MCF 10A (cell line): ENCODE measurements at regions not wholly inside any gene's neighbourhood (a gene's known extent, or its start where the extent isn't known, plus 50 kb on each side); places are given as distances from the start of the nearest gene placed in this dataset.

Source experiments
- BruUV-seq: library from RNA; stranded (reverse); fragments of 400-500 nt; replicated peaks from 2 replicates; lab custom pipeline; 2021; lab: Mats Ljungman, UMichigan
- CTCF ChIA-PET: fragments of 300-600 bp; sonication (Branson Sonifier 250); formaldehyde crosslinking; extraction: SDS; loops from one replicate; lab custom pipeline; 2021; ENCODE audit warnings: antibody characterized with exemption, inconsistent platforms; lab: Yijun Ruan, JAX
- POLR2A ChIA-PET: fragments of 300-600, 350-650 bp; sonication (Branson Sonifier 250); formaldehyde crosslinking; extraction: SDS; loops from one replicate; lab custom pipeline; 2020; ENCODE audit warnings: antibody characterized with exemption, inconsistent platforms; lab: Yijun Ruan, JAX
- DNase-seq: peaks from one replicate; pipeline ENCODE4 v3.0.0-alpha.2; 2018; ENCODE audit not compliant: unreplicated experiment
- H3K27ac Mint-ChIP-seq: one replicate; pipeline ENCODE4 v1.8.0; 2022; ENCODE audit warnings: mild to moderate bottlenecking, low read depth, mixed read lengths; ENCODE audit not compliant: unreplicated experiment
- H3K27me3 Mint-ChIP-seq: one replicate; pipeline ENCODE4 v1.8.0; 2022; ENCODE audit warnings: mixed read lengths; ENCODE audit not compliant: insufficient read depth, unreplicated experiment
- H3K36me3 Mint-ChIP-seq: one replicate; pipeline ENCODE4 v1.8.0; 2022; ENCODE audit warnings: mild to moderate bottlenecking, moderate library complexity, mixed read lengths; ENCODE audit not compliant: insufficient read depth, unreplicated experiment
- H3K4me1 Mint-ChIP-seq: one replicate; pipeline ENCODE4 v1.8.0; 2022; ENCODE audit warnings: mixed read lengths; ENCODE audit not compliant: insufficient read depth, unreplicated experiment
- H3K4me3 Mint-ChIP-seq: one replicate; pipeline ENCODE4 v1.8.0; 2022; ENCODE audit warnings: mild to moderate bottlenecking, moderate library complexity, mixed read lengths; ENCODE audit not compliant: unreplicated experiment
- H3K9me3 Mint-ChIP-seq: one replicate; pipeline ENCODE4 v1.8.0; 2022; ENCODE audit warnings: mixed read lengths; ENCODE audit not compliant: unreplicated experiment
- intact Hi-C: fragments of 100-400 bp; cut with micrococcal nuclease; formaldehyde crosslinking; loops from 2 replicates; pipeline ENCODE4 v1.14.1; 2022
- TF ChIP-seq, protein P1 (sequence below): fragments of 200-600 bp; IDR thresholded peaks from one replicate; pipeline ENCODE4 v1.8.0; 2022; ENCODE audit warnings: antibody characterized with exemption, mild to moderate bottlenecking; ENCODE audit not compliant: unreplicated experiment

DNA sequence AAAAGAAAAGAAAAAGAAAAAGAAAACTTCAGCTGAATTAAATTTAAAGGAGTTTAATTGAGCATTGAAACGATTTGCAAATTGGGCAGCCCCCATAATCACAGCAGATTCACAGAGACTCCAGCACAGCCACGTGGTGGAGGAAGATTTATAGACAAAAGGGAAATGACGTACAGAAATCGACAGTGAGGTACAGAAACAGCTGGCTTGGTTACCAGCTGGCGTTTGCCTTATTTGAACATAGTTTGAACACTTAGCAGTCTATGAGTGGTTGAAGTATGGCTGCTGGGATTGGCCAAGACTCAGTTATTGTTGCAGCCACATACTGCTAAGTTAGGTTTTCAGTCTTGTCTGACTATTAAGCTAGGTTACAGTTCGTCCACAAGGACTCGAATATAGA is 312.2 kb upstream of the SLC14A2 start:
- no peak overlapping the region for H3K4me3 Mint-ChIP-seq
- ChIA-PET POLR2A (no interaction called here), CTCF (interaction anchor here (1.2 to 2.0 kb wide), 2 partner anchors 10 to 14 kb away, joined by 3 to 5 read pairs; no protein-coding TSS in a partner anchor)
- H3K9me3 Mint-ChIP-seq: no peaks in the 10 kb centered on the region
- peaks cover 12% of the 10 kb centered on the region for H3K27me3 Mint-ChIP-seq
- no peaks in the 10 kb centered on the region for H3K4me1 Mint-ChIP-seq
- no peak overlapping the region for H3K27ac Mint-ChIP-seq
- intact Hi-C loops: no loop called here
- no TSS peak for BruUV-seq
- TF ChIP-seq, protein P1, sequence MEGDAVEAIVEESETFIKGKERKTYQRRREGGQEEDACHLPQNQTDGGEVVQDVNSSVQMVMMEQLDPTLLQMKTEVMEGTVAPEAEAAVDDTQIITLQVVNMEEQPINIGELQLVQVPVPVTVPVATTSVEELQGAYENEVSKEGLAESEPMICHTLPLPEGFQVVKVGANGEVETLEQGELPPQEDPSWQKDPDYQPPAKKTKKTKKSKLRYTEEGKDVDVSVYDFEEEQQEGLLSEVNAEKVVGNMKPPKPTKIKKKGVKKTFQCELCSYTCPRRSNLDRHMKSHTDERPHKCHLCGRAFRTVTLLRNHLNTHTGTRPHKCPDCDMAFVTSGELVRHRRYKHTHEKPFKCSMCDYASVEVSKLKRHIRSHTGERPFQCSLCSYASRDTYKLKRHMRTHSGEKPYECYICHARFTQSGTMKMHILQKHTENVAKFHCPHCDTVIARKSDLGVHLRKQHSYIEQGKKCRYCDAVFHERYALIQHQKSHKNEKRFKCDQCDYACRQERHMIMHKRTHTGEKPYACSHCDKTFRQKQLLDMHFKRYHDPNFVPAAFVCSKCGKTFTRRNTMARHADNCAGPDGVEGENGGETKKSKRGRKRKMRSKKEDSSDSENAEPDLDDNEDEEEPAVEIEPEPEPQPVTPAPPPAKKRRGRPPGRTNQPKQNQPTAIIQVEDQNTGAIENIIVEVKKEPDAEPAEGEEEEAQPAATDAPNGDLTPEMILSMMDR: no peak
- H3K36me3 Mint-ChIP-seq: no peaks in the 10 kb centered on the region
- no peak for DNase-seq

DNA sequence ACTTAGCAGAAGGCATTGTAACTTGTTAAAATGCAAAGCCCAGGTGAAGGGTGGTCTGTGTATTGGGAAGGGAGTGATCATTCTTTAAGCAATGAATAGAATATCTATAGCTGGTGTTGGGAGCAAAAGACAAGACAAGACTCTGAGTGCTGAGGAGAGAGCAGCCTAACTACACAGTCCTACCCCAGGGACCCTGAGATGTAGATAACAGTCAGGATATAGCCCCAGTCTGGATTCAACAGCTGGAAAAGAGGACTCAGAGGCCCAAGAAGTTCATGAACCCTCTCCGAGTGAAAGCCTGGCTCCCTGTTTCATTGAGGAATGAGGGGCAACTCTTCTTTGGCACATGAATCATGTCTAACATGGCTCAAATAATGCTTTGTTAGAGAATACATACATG is 310.7 kb upstream of the SLC14A2 start:
- H3K36me3 Mint-ChIP-seq: no peaks in the 10 kb centered on the region
- POLR2A ChIA-PET: no interaction called here
- no peak for DNase-seq
- TF ChIP-seq, protein P1: no peak
- no peak overlapping the region for H3K4me3 Mint-ChIP-seq
- BruUV-seq: no TSS peak
- H3K27me3 Mint-ChIP-seq: peaks cover 12% of the 10 kb centered on the region
- CTCF ChIA-PET: interaction anchor here (1.1 kb wide), 1 partner anchor 12 kb away, joined by 3 read pairs; no protein-coding TSS in a partner anchor
- no peak overlapping the region for H3K27ac Mint-ChIP-seq
- no peaks in the 10 kb centered on the region for H3K9me3 Mint-ChIP-seq
- intact Hi-C loops: no loop called here
- H3K4me1 Mint-ChIP-seq: no peaks in the 10 kb centered on the region

DNA sequence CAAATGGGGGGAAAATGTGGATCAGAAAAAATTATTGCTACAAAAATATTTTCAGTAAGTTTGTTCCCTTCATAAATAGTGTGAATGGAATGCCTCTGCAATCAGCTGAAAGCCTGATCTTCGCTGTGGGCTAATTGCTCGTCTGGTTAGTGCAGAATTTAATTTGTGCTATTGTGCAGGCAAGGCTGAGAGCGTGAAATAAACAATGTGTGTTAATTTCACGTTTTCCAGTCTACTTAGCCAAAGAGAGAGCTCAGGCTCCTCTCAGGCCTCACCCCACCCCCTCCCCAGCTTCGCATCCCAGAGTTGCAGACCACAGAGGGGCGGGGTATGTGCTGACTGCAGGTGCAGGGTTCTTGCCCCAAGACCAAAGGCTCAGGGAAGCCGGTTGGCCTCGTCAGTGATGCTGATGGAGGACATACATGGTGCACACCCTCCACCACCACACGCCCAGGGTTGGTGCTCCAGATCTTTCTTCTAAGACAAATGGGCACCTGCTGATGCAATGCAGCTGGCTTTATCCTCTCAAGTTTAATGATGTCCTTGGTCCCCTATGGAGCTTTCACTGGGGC is 302.6 kb upstream of the SLC14A2 start:
- no peaks in the 10 kb centered on the region for H3K9me3 Mint-ChIP-seq
- H3K27ac Mint-ChIP-seq: no peak overlapping the region
- intact Hi-C loops: no loop called here
- H3K4me3 Mint-ChIP-seq: no peak overlapping the region
- H3K36me3 Mint-ChIP-seq: no peaks in the 10 kb centered on the region
- TF ChIP-seq, protein P1: no peak
- BruUV-seq: no TSS peak
- DNase-seq: no peak
- H3K4me1 Mint-ChIP-seq: no peaks in the 10 kb centered on the region
- H3K27me3 Mint-ChIP-seq: peaks cover 22% of the 10 kb centered on the region
- ChIA-PET POLR2A (no interaction called here), CTCF (interaction anchor here (0.7 to 1.2 kb wide), 2 partner anchors 37 to 215 kb away, joined by 4 to 6 read pairs; no protein-coding TSS in a partner anchor)

DNA sequence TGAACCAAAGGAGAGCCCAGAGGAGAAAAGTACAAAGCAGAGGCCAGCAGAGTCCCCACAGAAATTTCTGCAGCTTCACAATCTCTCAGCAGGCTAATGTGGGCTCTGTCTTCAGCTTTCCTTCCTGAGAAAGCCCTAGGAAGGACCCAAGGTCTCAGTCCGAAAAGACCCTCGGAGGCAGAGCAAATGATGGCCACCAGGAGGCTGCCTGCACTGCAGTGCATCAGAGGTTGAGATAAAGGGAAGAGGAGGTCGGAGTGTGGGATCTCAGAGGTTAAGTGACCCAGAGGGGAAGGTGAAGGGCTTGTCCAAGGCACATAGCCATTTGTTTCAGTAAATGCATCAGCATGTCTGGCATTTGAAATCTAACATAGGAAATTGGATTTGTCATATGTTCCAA is 299.1 kb upstream of the SLC14A2 start:
- H3K27me3 Mint-ChIP-seq: peaks cover 32% of the 10 kb centered on the region
- TF ChIP-seq, protein P1: no peak
- DNase-seq: no peak
- H3K4me1 Mint-ChIP-seq: no peaks in the 10 kb centered on the region
- ChIA-PET POLR2A (no interaction called here), CTCF (interaction anchor here (0.6 to 2.2 kb wide), 3 partner anchors 11 to 1007 kb away, joined by 3 to 7 read pairs (median 3); no protein-coding TSS in a partner anchor)
- no peak overlapping the region for H3K27ac Mint-ChIP-seq
- H3K9me3 Mint-ChIP-seq: no peaks in the 10 kb centered on the region
- intact Hi-C loops: no loop called here
- no peak overlapping the region for H3K4me3 Mint-ChIP-seq
- H3K36me3 Mint-ChIP-seq: no peaks in the 10 kb centered on the region
- no TSS peak for BruUV-seq
